ENCODE measurements at regions not wholly inside any gene's neighbourhood (a gene's known extent, or its start where the extent isn't known, plus 50 kb on each side); places are given as distances from the start of the nearest gene placed in this dataset.

GRCh38 chr10:131772441-131772840 lies 128.4 kb upstream of the PPP2R2D start:
- TF ChIP-seq CTCF (IDR thresholded peaks at IDR 0.05) = no peak
- DNase-seq (no peak), ATAC-seq (no peak)
- Histone ChIP-seq H3K36me3 (ENCODE audit: low read depth) (no peaks in the 10 kb centered on the region), H3K4me1 (ENCODE audit: low read depth) (no peaks in the 10 kb centered on the region), H3K4me3 (no peak overlapping the region), H3K9me3 (peaks cover 16% of the 10 kb centered on the region)
- intact Hi-C loops (cut with DNase I, micrococcal nuclease) = no loop called here

- H3K9me3 ChIP-seq = peaks cover 28% of the 10 kb centered on the region
- no peaks in the 10 kb centered on the region for H3K4me1 ChIP-seq (ENCODE audit: low read depth)
- no peak overlapping the region for H3K4me3 ChIP-seq
- DNase-seq = peak in 1 of 3 donors; percentile 31
- intact Hi-C loops (cut with DNase I, micrococcal nuclease) = no loop called here
- ATAC-seq = no peak
- no peaks in the 10 kb centered on the region for H3K36me3 ChIP-seq (ENCODE audit: low read depth)
- TF ChIP-seq CTCF (IDR thresholded peaks at IDR 0.05) = no peak
These were observed 127.2 kb upstream of the PPP2R2D start for GRCh38 chr10:131773370-131774343.

GRCh38 chr10:131774681-131775085 lies 126.1 kb upstream of the PPP2R2D start:
- ATAC-seq (no peak), DNase-seq (peak in 1 of 3 donors; percentile 29)
- Histone ChIP-seq H3K4me3 (no peak overlapping the region), H3K4me1 (ENCODE audit: low read depth) (no peaks in the 10 kb centered on the region), H3K36me3 (ENCODE audit: low read depth) (no peaks in the 10 kb centered on the region), H3K9me3 (peaks cover 33% of the 10 kb centered on the region)
- no peak for TF ChIP-seq CTCF (IDR thresholded peaks at IDR 0.05)
- intact Hi-C loops (cut with DNase I, micrococcal nuclease) = no loop called here

GRCh38 chr10:131775433-131775832 lies 125.4 kb upstream of the PPP2R2D start:
- intact Hi-C loops (cut with DNase I, micrococcal nuclease) = no loop called here
- DNase-seq (no peak), ATAC-seq (no peak)
- Histone ChIP-seq H3K9me3 (peaks cover 33% of the 10 kb centered on the region), H3K4me1 (ENCODE audit: low read depth) (no peaks in the 10 kb centered on the region), H3K4me3 (no peak overlapping the region), H3K36me3 (ENCODE audit: low read depth) (no peaks in the 10 kb centered on the region)
- no peak for TF ChIP-seq CTCF (IDR thresholded peaks at IDR 0.05)

- Histone ChIP-seq H3K36me3 (ENCODE audit: low read depth) (no peaks in the 10 kb centered on the region), H3K4me1 (ENCODE audit: low read depth) (no peaks in the 10 kb centered on the region), H3K9me3 (peaks cover 33% of the 10 kb centered on the region), H3K4me3 (no peak overlapping the region)
- DNase-seq = no peak
- intact Hi-C loops (cut with DNase I, micrococcal nuclease) = no loop called here
- no peak for ATAC-seq
- TF ChIP-seq CTCF (IDR thresholded peaks at IDR 0.05) = no peak
These were observed 125.0 kb upstream of the PPP2R2D start for GRCh38 chr10:131775833-131776232.

Data from mucosa of descending colon (tissue), 3 donors.